ENCODE measurements at regions not wholly inside any gene's neighbourhood (a gene's known extent, or its start where the extent isn't known, plus 50 kb on each side); places are given as distances from the start of the nearest gene placed in this dataset.

GRCh38 chr4:125837493-125838201, 522.9 kb downstream of the FAT4 start:
- TF ChIP-seq CTCF (IDR thresholded peaks at IDR 0.05 in 4 of 5, conservative IDR thresholded peaks at IDR 0.05 in 1 of 5) (no peak), POLR2A (IDR thresholded peaks at IDR 0.05) (no peak)
